ENCODE measurements at regions not wholly inside any gene's neighbourhood (a gene's known extent, or its start where the extent isn't known, plus 50 kb on each side); places are given as distances from the start of the nearest gene placed in this dataset.

DNA sequence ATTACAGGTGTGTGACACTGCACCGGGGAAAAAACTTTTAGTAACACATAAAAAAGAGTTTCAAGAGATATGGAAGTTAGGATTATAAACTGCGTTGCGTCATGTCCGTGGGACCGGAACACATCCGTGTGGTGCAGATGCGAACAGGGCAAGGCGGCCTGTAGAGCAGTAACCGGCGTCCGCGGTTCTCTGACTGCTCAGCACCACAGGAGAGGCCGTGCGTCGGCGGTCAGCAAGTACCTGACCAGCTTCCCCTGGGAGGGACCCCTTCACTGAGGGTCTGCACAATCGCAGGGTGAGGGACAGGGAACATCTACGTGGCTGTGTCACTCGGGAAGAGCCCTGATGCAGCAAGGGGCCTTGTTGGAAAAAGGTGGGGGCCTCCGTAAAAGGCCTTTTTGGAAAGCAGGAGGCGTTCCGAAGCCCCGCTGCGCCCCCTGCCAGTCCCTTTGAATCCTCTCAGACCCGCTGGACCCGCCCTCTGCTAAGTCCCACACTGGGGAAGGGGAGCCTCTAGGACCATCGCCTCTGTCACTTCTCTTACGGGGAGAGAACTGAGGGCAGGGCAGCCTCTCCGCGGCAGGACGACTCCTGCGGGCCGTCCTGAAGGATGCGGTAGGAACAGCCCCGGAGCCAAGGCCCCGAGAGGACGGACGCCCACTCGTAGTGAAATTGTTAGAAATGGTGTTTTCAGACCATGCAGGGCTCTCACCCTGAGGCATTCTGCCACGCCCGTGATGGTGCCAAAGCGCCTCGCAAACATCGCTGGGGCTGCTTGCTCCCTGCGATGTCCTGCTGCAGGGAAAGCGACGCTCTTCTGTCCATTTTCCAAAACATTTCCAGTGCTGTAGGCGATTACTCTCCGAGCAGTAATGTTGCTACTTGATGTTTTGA lies 771.6 kb upstream of the COBL start:
- no peak for DNase-seq (ENCODE audit: extremely low read depth, low read depth, low spot score)

DNA sequence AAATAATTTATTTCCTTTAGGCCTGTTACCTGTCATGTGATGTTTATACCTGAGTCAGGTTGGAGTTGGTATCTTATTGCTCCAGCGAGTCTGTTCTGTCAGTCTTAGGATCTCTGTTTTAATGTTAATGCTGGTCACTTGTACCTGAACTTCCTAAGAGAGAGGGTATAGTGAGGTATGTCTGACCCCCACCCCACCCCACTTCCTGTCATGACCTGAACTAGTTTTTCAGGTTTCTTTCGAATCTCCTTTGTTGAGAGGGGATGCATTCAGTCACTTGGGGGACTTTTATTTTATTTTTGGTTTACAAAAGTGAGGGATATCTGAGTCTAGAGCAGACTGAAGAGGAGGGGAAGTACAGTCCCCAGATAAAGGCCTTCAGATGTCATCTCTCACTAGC lies 769.0 kb upstream of the COBL start:
- no peak for DNase-seq (ENCODE audit: extremely low read depth, low read depth, low spot score)

DNA sequence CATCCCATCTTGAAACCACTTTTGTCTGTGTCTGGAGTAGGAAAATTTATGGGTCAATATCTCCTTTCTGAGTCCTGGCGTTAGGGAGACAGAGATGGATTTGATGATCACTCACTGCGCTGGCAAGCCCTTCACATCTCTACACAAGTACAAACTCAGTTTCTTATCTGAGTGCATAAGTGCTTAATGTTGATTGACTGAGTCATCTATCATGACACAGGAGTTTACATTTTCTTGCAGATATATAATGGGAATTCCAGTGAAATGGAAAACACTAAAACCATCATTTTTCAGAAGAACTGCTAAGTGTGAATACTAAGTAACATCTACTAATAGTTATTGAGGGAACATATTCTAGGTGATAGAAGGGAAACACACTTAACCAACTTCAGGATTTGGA lies 763.9 kb upstream of the COBL start:
- DNase-seq (ENCODE audit: extremely low read depth, low read depth, low spot score), result no peak

DNA sequence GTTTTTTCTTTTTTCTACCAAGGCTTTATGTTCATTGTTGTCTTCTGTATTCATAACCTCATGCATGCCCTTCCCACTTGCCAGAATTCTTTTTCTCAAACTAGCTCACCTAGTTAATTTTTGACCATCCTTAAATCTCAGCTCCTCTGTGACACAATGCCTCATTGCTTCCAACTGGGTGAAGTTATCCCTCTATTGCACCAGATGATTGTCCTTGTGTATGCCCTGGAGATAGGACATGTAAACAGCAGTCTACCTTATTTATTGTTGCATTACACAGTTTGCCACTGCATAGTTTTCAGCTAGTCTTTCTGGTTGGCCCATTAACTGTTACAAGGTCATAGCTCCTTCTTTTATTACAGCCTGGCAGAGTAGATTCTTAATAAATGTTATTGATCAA lies 763.1 kb upstream of the COBL start:
- no peak for DNase-seq (ENCODE audit: extremely low read depth, low read depth, low spot score)

DNA sequence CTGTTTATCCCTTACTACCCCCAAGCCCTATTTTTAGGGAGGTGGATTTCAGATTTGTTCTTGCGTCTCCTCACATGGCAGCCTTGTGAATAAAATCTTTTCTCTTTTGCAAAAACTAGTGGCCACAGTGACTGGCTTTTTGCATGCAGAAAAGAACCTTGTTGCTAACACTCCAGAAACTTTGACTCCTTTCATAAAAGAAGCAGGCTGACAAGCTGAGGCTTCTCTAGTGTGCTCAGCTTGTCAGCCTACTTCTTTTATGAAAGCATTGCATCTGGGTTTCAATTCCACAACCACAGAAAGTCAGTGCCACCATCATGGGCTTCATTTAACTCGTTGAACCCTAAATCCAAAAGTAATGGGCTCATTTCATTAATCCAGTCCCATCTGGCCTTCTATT lies 761.0 kb upstream of the COBL start:
- DNase-seq (ENCODE audit: extremely low read depth, low read depth, low spot score), result no peak

DNA sequence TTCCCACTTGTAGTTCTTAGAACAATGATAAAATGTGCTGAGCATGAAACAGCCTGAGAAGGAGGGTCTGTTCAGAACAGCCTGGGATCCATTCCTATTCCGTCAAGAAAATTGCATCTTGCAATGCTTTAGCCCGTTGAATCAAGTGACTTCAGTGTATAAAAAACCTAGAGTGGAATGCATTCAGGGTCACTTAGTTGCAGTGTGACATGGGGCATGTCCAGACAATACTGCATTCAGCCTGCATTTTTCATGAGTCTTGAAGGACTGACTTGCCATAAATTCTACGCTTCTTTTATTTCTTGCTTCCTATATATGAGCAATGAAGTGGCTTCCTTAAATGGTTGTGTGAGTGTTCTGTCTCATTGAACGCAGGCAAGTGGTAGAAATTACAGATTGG lies 758.3 kb upstream of the COBL start:
- DNase-seq (ENCODE audit: extremely low read depth, low read depth, low spot score), result no peak

DNA sequence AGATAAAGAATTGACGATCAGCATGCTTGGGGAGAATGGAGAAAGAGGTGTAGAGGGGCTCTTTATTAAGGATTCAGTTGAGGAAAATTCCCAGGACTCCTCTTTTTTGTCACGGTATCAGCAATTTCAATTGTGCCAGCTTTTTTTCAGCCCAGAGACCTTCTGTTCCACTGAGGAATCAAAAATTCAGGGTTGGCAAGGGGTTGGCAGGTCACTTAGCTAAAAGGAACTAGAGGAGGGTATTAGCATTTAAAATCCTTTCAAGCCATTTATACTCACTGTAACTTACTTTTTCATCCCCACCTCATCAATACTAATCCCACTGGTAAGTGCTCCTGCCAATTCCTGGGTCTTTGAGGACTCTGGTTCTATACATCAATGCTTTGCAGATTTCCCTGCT lies 757.5 kb upstream of the COBL start:
- no peak for DNase-seq (ENCODE audit: extremely low read depth, low read depth, low spot score)

DNA sequence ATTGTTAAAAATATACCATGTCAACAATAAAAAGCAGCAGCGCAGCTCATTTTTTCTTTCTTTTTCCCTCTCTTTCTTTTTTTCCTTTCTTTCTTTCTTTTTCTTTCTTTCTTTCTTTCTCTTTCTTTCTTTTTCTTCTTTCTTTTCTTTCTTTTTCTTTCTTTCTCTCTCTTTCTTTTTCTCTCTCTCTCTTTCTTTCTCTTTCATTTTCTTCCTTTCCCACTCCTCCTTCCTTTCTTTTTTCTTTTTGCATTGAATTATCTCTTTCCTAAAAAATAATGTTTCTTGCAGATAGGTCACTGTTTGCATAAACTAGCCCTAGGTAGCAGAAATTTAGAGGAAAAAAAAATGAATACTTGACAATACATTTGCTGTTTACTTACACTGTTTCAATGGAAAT lies 755.1 kb upstream of the COBL start:
- DNase-seq (ENCODE audit: extremely low read depth, low read depth, low spot score), result no peak

DNA sequence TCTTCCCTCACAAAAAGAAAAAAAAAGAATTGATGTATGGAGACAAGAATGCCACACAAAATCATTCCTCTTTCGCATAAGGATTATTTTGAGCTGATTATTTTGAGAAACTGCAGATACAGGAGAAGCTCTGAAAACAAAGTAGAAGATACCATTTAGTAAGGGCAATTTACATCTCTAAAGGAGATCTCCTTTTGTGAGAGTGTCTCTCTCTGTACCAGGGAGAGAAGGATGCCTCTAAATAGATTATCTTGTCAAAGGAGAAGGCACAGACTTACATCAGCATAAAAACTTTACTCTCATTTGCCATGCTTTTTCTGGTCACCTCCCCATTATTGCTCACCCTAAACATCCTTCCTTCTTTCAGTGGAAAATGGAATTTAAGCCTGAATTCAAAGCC lies 747.9 kb upstream of the COBL start:
- DNase-seq (ENCODE audit: extremely low read depth, low read depth, low spot score), result no peak

DNA sequence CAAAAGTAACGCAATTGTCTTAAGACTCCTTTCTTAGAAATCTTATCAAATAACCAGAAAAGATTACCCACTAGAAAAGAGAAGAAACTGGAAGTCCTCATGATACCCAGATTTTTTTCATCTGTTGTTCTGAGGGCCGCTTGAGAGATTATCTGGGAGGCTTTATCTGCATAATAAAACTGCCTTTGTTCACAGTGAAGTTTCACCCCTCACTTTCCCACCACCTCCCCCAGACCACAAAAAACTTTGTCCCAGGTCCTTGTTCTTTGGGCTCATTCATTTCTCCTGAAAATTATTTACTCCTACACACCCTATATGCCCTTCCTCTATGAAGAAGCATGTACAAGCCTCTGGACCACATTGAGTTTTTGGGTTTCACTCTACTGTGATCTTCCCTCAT lies 745.1 kb upstream of the COBL start:
- no peak for DNase-seq (ENCODE audit: extremely low read depth, low read depth, low spot score)

DNA sequence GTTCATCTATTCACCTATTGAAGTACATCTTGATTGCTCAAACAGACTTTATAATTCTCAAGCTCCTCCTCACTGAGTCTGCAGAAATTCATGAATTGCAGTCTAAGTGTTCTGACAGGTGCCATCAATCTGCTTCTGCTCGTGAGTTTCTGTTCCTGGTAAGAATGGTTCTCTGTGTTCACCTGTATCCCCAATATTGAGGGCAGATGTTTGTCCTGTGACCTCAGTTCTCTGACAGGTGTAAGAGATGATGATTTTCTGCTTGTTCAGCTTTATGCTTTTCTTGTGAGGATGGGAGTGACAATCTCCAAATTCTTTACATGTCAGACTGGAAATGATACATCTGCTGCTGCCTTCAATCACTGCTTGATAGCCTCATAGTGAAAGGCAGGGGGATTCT lies 736.9 kb upstream of the COBL start:
- no peak for DNase-seq (ENCODE audit: extremely low read depth, low read depth, low spot score)

DNA sequence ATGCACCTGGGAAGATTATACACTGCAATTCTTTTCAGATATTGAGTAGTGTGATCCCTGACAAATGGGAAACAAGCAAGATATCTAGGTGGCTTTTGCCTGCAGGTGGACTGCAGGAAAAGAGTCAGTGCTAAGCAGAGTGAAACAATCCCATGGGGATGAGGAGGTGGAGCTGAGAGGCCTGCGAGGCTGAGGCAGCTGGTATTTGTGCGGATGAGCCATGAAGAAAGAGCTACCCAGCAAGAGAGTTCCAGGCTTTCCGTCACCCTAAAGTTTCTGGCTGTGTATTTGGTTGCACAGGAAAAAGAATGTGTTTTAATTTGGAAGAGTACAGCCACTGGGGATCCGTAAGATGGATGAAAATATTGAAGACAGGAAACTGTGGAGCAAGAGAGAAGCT lies 714.1 kb upstream of the COBL start:
- no peak for DNase-seq (ENCODE audit: extremely low read depth, low read depth, low spot score)

DNA sequence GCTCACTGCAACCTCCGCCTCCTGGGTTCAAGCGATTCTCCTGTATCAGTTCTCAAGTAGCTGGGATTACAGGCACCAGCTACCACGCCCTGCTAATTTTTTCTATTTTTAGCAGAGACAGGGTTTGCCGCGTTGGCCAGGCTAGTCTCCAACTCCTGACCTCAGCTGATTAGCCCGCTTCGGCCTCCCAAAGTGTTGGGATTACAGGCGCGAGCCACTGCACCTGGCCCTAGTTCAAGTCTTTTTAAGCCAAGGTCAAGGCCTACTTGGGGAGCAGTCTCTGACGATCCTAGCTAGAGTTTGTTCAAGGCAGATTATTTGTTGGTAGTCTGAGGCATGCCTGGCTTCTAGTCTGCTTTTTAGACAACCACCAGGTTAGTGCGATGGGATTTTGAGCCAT lies 709.5 kb upstream of the COBL start:
- no peak for DNase-seq (ENCODE audit: extremely low read depth, low read depth, low spot score)

DNA sequence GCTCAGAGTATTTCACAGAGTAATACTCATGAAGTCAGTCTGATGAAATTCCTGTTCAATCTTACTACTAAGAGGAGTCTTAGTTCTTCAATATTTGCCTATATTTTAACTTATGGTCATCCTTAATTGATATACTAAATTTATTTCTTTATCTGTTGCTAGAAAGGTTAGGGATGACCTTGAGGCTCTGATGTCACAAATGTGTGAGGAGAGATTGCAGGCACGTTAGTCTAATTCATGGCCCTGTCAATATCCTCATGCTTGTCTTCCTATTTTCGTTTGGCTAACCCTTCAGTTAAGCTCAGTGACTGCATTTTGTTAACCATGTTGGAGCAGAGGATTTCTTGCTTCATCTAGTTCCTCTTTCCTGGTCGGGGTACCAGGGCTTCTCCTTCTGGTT lies 704.7 kb upstream of the COBL start:
- no peak for DNase-seq (ENCODE audit: extremely low read depth, low read depth, low spot score)

DNA sequence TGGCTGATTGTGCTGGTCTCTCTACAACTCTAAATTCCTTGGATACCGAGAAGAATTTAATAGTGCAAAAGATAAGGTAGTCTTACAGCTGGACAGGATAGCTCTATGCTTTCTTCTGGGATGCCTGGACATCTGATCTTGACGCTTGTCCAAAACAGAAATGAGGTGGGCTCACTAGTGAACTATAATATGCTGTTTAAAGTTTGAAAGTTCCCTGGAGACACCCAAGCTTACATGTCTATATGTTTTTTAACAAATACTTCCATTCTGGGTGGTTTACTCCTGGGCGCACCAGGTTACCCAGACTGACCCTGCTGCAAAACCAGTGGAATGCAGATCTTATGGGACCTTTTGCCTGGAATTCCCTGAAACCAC lies 702.1 kb upstream of the COBL start:
- no peak for DNase-seq (ENCODE audit: extremely low read depth, low read depth, low spot score)

DNA sequence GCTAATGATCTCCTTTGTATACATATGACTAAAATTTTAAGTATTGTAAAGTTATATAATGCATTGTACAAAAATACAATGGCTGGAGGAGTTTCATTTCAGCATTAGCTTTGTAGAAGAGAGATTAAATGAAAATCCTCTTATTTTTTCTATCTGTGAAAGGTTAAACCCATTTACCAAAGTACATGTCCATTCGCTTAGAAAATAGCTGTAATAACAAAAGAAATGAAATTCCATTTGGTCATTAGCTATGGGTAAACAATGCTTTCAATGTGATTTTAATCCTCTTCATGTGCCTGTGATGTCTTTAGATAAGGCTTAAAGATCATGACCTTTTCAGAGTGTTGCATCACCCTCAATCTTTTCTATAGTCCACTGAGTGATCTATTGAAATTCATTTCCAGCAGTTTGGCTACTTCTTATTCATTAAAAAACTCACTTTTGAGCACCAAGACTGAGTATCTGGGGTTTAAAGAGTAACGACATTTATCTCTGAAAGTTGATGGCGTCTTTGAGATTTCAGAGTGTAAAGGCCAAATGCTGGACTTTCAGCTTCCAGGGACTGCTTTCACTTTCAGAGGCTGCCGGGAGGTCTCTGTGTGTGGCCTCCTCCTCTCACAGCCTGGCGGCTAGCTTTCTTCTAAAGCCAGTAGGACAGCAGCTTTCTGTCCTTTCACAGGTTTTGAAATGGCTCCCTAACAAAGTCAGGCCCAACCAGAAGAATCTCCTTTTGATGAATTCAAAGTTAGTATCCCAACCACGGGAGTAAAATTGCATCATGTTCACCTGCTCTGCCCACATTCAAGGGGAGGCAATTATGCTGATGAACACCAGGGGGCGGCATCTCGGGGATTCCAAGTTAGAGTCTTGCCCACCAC lies 701.4 kb upstream of the COBL start:
- no peak for DNase-seq (ENCODE audit: extremely low read depth, low read depth, low spot score)

DNA sequence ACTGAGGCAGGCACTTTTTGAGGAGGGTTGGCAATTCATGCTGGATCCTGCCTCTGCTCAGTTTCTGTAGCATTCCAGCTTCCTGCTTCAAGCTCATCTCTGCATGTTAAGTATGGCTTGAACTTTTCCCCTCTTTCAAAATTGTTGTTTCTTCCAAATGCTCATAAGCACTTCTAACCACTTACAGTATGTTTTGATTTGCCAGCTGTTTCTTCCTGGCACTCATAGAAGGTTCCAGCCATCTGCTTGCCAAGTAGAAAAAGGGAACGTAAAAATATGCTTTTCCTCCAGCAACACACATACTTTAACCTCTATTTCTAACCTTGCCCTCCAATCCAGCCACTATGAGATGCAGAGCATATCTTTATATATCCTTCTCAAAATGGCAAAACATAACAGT lies 692.6 kb upstream of the COBL start:
- DNase-seq (ENCODE audit: extremely low read depth, low read depth, low spot score), result no peak

DNA sequence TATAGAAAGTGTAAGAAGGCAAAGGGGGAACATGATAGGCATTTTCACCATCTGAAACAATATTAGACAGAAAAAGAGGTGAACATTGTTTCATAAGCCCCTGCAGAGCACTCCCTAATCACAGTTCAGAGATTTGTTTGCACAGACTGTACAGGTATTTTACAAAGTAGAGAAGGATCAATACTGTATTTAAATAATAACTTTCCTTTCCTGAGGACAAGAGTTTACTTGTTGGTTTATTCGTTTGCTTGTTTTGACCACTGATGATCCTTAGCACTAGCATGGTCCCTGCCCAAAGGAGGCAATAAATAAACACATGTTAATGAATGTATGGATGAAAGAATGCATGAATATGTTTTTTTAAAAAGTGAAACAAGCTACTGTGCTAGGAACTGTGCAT lies 690.1 kb upstream of the COBL start:
- DNase-seq (ENCODE audit: extremely low read depth, low read depth, low spot score), result no peak

DNA sequence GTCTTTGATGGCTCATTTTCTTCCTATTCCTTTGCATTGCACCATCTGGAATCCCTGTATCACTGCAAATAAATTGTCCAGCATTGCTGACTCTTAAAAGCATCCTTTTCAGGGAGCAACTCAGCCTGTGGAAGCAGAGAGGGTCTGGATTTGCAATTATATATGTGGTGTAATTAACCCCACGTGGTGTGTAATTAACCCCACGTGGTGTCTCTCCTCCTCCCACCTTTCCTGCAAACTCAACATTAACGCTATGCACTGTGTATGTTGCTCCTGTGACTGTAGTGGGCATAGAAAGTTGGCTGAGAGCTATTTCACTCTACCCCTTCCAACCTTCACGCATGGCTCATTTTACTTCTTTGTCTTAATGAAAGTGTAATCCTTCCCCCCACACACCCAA lies 689.0 kb upstream of the COBL start:
- DNase-seq (ENCODE audit: extremely low read depth, low read depth, low spot score), result no peak

DNA sequence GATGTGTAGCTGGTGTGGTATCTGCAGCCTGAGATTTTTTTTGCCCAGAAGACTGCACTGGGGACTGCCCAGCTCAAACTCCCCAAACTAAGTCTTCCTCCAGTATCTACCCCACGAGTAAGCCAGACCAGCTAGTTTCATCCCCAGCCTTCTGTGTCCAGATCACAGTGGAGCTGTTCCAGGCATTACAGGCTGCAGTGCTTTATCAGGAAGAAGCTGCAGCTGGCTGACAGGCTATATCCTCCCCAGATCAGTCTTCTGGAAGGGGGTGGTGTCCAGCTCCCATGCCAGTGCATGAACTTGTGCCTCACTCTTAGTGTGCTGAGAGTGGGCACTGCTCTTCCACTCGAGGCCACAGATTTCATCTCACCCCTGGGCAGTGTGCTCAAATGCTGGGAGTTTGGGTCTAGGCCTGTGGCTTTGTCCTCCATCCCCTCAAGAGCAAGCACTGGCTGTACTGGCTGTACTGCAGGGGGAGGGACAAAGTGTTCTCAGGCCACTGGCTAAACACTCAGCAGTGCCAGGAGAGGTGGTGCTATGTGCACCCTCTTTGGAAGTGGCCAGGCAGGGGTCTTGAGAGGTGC lies 679.1 kb upstream of the COBL start:
- DNase-seq (ENCODE audit: extremely low read depth, low read depth, low spot score), result no peak

DNA sequence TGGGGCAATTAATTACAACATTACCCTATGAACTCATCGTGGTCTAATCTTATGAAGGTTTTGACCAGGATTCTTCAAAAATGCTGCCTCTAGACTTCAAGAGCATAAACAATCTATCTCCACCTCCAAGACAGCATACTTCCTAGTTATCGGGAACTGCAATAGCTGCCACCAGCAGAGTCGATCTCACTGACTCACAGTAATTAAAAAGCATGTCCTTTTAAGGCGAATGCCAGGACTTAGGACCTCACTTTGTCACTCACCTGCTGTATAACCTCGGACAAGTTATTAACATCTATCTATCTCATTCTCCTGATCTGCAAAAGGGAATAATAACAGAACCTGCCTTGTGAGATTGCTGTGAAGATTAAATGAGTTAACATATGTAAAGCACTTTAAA lies 666.0 kb upstream of the COBL start:
- DNase-seq (ENCODE audit: extremely low read depth, low read depth, low spot score), result no peak

DNA sequence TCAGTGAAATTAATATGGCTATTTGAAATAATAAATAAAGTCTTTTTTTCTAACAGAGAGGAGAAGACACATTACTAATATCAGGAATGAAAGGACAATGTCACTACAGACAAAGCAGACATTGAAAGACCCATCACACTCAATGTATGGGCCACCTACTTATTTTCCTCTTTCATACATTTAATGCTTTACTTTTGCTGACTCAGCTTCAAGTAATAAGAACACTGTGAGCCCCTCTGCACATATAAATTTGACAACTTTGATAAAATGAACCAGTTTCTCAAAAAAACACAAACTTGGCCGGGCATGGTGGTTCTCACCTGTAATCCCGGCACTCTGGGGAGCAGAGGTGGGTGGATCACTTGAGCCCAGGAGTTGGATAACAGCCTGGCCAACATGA lies 664.2 kb upstream of the COBL start:
- no peak for DNase-seq (ENCODE audit: extremely low read depth, low read depth, low spot score)
